PC-9 (cell line): ENCODE measurements at regions not wholly inside any gene's neighbourhood (a gene's known extent, or its start where the extent isn't known, plus 50 kb on each side); places are given as distances from the start of the nearest gene placed in this dataset.
A peak's percentile ranks its signal among the peaks of the same experiment; 100 is the strongest.

Source experiments
- BruUV-seq: library from RNA; stranded (reverse); fragments of 400-500 nt; replicated peaks from 2 replicates; lab custom pipeline; 2021; lab: Mats Ljungman, UMichigan
- CTCF ChIA-PET: fragments of 300-600 bp; sonication (Branson Sonifier 250); formaldehyde crosslinking; loops from one replicate; lab custom pipeline; 2022; ENCODE audit warnings: antibody characterized with exemption; lab: Charles Lee
- POLR2A ChIA-PET: fragments of 300-600 bp; sonication (Branson Sonifier 250); formaldehyde crosslinking; loops from one replicate; lab custom pipeline; 2022; ENCODE audit warnings: antibody characterized with exemption; ENCODE audit not compliant: unreplicated experiment; lab: Charles Lee
- DNase-seq, 2 experiments: peaks; one replicate each; pipeline versions ENCODE4 v3.0.0 to v3.0.0-alpha.2; 2015 to 2022; ENCODE audit warnings: mixed read lengths in 1 of 2
- H2AFZ ChIP-seq: fragments of 200-600 bp; sonication (generic); 2 replicates; pipeline ENCODE4 v1.8.1; 2017; ENCODE audit warnings: antibody characterized with exemption
- H3F3A ChIP-seq: fragments of 200-600 bp; sonication (generic); 2 replicates; pipeline ENCODE4 v1.8.1; 2017; ENCODE audit warnings: antibody characterized with exemption, mild to moderate bottlenecking, low read depth; ENCODE audit not compliant: insufficient read depth
- H3K27ac ChIP-seq: fragments of 200-600 bp; sonication (generic); 2 replicates; pipeline ENCODE4 v1.6.1; 2016; ENCODE audit warnings: mixed run types
- H3K27me3 ChIP-seq: fragments of 200-600 bp; sonication (generic); 2 replicates; pipeline ENCODE4 v1.6.1; 2016; ENCODE audit warnings: low read depth, mixed run types; ENCODE audit not compliant: insufficient read depth
- H3K36me3 ChIP-seq: fragments of 200-600 bp; sonication (generic); 2 replicates; pipeline ENCODE4 v1.6.1; 2016; ENCODE audit warnings: low read depth, mixed run types
- H3K4me1 ChIP-seq: fragments of 200-600 bp; sonication (generic); replicated peaks from 2 replicates; pipeline ENCODE4 v1.6.1; 2016; ENCODE audit warnings: mixed run types; ENCODE audit not compliant: insufficient read depth
- H3K4me2 ChIP-seq: fragments of 200-600 bp; sonication (generic); 2 replicates; pipeline ENCODE4 v1.6.1; 2017; ENCODE audit warnings: mixed run types
- H3K4me3 ChIP-seq: fragments of 200-600 bp; sonication (generic); 2 replicates; pipeline ENCODE4 v1.6.1; 2016; ENCODE audit warnings: mixed run types
- H3K79me2 ChIP-seq: fragments of 200-600 bp; sonication (generic); 2 replicates; pipeline ENCODE4 v1.6.1; 2017; ENCODE audit warnings: low read depth, mixed run types
- H3K9me2 ChIP-seq: fragments of 200-600 bp; sonication (generic); 2 replicates; pipeline ENCODE4 v1.8.1; 2017; ENCODE audit warnings: mild to moderate bottlenecking; ENCODE audit not compliant: insufficient read depth
- H3K9me3 ChIP-seq: fragments of 200-600 bp; sonication (generic); 2 replicates; pipeline ENCODE4 v1.8.1; 2016; ENCODE audit warnings: low read depth; ENCODE audit not compliant: insufficient read depth
- H4K20me1 ChIP-seq: fragments of 200-600 bp; sonication (generic); 2 replicates; pipeline ENCODE4 v1.8.1; 2017; ENCODE audit not compliant: insufficient read depth
- EZH2 ChIP-seq: fragments of 200-600 bp; sonication (generic); IDR thresholded peaks from 2 replicates; pipeline ENCODE4 v1.8.0; 2017; ENCODE audit warnings: antibody characterized with exemption, low read depth
- intact Hi-C: fragments of 100-400 bp; cut with micrococcal nuclease; formaldehyde crosslinking; loops from one replicate; pipeline ENCODE4 v1.10.0; 2022; ENCODE audit not compliant: unreplicated experiment
- TF ChIP-seq, protein P1 (sequence below): fragments of 200-600 bp; sonication (generic); conservative IDR thresholded peaks from 2 replicates; pipeline ENCODE4 v1.6.1; 2017; ENCODE audit warnings: mixed run types, antibody characterized with exemption, mild to moderate bottlenecking, moderate library complexity

DNA sequence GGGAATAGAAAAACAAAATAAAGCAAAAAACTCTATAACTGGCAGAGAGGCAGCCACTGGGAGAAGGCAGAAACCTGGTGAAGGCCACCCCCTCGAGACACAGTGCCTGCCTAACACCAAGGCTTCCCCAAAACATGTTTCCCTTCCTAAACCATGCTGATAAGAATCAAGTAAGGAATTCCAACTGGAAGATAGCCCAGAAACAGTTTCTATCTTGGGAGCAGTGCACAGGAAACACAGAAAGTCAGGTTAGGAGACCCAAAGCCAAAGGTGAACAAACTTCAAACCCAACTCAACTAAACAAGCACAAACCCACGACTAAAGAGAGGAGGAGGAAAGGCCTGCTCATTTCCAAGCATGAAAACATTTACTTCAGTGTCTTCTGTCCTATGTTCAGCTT lies 433.7 kb upstream of the RGS17 start:
- no peak overlapping the region for H2AFZ ChIP-seq
- ChIA-PET POLR2A (no interaction called here), CTCF (no interaction called here)
- H3K4me2 ChIP-seq, result no peak overlapping the region
- H3K4me3 ChIP-seq, result no peak overlapping the region
- no peaks in the 10 kb centered on the region for H3K36me3 ChIP-seq
- H3K27ac ChIP-seq, result no peak overlapping the region
- H3K27me3 ChIP-seq, result no peaks in the 10 kb centered on the region
- intact Hi-C loops, result no loop called here
- H3K79me2 ChIP-seq, result no peaks in the 10 kb centered on the region
- no peaks in the 10 kb centered on the region for H3F3A ChIP-seq
- H3K9me2 ChIP-seq, result no peaks in the 10 kb centered on the region
- H4K20me1 ChIP-seq, result no peaks in the 10 kb centered on the region
- H3K9me3 ChIP-seq, result no peaks in the 10 kb centered on the region
- DNase-seq, result no peak
- no TSS peak for BruUV-seq
- H3K4me1 ChIP-seq, result no peaks in the 10 kb centered on the region
- TF ChIP-seq EZH2, result no peak
- TF ChIP-seq, protein P1, sequence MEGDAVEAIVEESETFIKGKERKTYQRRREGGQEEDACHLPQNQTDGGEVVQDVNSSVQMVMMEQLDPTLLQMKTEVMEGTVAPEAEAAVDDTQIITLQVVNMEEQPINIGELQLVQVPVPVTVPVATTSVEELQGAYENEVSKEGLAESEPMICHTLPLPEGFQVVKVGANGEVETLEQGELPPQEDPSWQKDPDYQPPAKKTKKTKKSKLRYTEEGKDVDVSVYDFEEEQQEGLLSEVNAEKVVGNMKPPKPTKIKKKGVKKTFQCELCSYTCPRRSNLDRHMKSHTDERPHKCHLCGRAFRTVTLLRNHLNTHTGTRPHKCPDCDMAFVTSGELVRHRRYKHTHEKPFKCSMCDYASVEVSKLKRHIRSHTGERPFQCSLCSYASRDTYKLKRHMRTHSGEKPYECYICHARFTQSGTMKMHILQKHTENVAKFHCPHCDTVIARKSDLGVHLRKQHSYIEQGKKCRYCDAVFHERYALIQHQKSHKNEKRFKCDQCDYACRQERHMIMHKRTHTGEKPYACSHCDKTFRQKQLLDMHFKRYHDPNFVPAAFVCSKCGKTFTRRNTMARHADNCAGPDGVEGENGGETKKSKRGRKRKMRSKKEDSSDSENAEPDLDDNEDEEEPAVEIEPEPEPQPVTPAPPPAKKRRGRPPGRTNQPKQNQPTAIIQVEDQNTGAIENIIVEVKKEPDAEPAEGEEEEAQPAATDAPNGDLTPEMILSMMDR, result no peak

DNA sequence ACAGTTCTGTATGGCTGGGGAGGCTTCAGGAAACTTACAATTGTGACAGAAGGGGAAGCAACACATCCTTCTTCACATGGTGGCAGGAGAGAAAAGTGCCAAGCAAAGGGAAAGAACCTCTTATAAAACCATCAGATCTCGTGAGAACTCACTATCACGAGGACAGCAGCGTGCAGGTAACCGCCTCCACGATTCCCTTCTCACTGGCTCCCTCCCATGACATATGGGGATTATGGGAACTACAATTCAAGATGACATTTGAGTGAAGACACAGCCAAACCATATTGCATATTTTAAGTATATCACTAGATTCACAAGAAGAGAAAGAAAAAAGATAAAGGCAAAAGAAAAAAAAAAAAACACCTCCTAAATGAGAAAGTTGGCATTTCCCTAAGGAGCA lies 431.9 kb upstream of the RGS17 start:
- no peak overlapping the region for H3K4me3 ChIP-seq
- H3K27ac ChIP-seq, result no peak overlapping the region
- no peaks in the 10 kb centered on the region for H3K79me2 ChIP-seq
- H3K4me1 ChIP-seq, result no peaks in the 10 kb centered on the region
- DNase-seq, result no peak
- intact Hi-C loops, result no loop called here
- no peaks in the 10 kb centered on the region for H3K9me2 ChIP-seq
- POLR2A ChIA-PET, result no interaction called here
- no peak overlapping the region for H3K4me2 ChIP-seq
- no peaks in the 10 kb centered on the region for H3K36me3 ChIP-seq
- no peak overlapping the region for H2AFZ ChIP-seq
- H3K9me3 ChIP-seq, result no peaks in the 10 kb centered on the region
- BruUV-seq, result no TSS peak
- TF ChIP-seq, protein P1, result no peak
- no peak for TF ChIP-seq EZH2
- H4K20me1 ChIP-seq, result no peaks in the 10 kb centered on the region
- H3F3A ChIP-seq, result no peaks in the 10 kb centered on the region
- CTCF ChIA-PET, result no interaction called here
- no peaks in the 10 kb centered on the region for H3K27me3 ChIP-seq

DNA sequence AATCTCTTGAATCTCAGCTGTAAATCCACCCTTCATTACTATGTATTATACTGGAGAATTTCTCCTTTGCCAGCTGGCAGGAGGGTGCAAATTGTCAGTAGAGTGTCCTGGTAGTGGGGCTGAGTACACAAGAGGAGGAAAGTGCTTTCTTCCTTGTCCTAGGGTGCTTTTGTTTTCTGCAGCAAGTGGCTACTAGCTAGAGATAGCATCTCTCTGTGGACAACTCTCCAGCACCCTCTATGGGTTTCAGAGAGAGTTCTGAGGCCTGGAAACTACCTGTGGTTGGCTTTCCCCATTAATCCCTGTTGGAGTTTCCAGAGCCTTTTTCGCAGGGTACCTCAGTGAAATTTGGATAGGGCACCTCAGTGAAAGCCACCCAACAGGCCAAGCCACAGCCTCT lies 422.5 kb upstream of the RGS17 start:
- no peak for DNase-seq
- CTCF ChIA-PET, result interaction anchor here (0.5 kb wide), 1 partner anchor 606 kb away, joined by 13 read pairs; no protein-coding TSS in a partner anchor

More for the DNA sequence above, 422.5 kb upstream of the RGS17 start:
- BruUV-seq, result no TSS peak
- Histone ChIP-seq H3K4me2 (no peak overlapping the region), H3K27me3 (no peaks in the 10 kb centered on the region), H3K79me2 (no peaks in the 10 kb centered on the region), H3F3A (no peaks in the 10 kb centered on the region), H2AFZ (no peak overlapping the region), H3K27ac (no peak overlapping the region), H3K9me2 (no peaks in the 10 kb centered on the region), H3K9me3 (no peaks in the 10 kb centered on the region), H3K4me1 (no peaks in the 10 kb centered on the region), H3K4me3 (no peak overlapping the region), H4K20me1 (no peaks in the 10 kb centered on the region), H3K36me3 (no peaks in the 10 kb centered on the region)
- intact Hi-C loops, result no loop called here
- TF ChIP-seq EZH2, result no peak
- TF ChIP-seq, protein P1, result peak; percentile 31; the same call in 1 of the 2 replicates
- POLR2A ChIA-PET, result no interaction called here
